Kidney (tissue), 13 donors: ENCODE measurements at regions not wholly inside any gene's neighbourhood (a gene's known extent, or its start where the extent isn't known, plus 50 kb on each side); places are given as distances from the start of the nearest gene placed in this dataset.

Experiments
- DNase-seq, 5 donors: peaks; one replicate each; pipeline ENCODE4 v3.0.0-alpha.2; 2013 to 2020
- FAIRE-seq: peaks from 2 replicates; lab custom pipeline; 2012; peaks lifted over from hg19 to GRCh38; lab: Jason Lieb, UNC
- H3K27ac ChIP-seq, 2 donors: one replicate each; pipeline ENCODE4 v1.7.0; 2013; ENCODE audit warnings: low read depth in 2 of 2, low read length in 2 of 2, inconsistent platforms in 1 of 2
- H3K27me3 ChIP-seq: one replicate; pipeline ENCODE4 v1.7.1; 2013; ENCODE audit warnings: low read length, inconsistent platforms; ENCODE audit not compliant: control insufficient read depth, insufficient read depth
- H3K36me3 ChIP-seq, 3 donors: one replicate each; pipeline versions ENCODE4 v1.7.0 to v1.7.1; 2013; ENCODE audit warnings: low read length in 3 of 3, control low read depth in 1 of 3, inconsistent platforms in 1 of 3; ENCODE audit not compliant: insufficient read depth in 3 of 3, control insufficient read depth in 2 of 3
- H3K4me1 ChIP-seq, 3 donors: one replicate each; pipeline versions ENCODE4 v1.7.0 to v1.7.1; 2013; ENCODE audit warnings: low read length in 3 of 3, inconsistent platforms in 1 of 3, low read depth in 1 of 3; ENCODE audit not compliant: control insufficient read depth in 2 of 3, insufficient read depth in 2 of 3
- H3K4me3 ChIP-seq, 3 donors: one replicate each; pipeline versions ENCODE4 v1.7.0 to v1.8.1; 2013; ENCODE audit warnings: low read length in 3 of 3, control low read depth in 1 of 3, inconsistent platforms in 1 of 3
- H3K9ac ChIP-seq, 3 donors: one replicate each; pipeline versions ENCODE4 v1.7.0 to v1.7.1; 2013; ENCODE audit warnings: low read length in 3 of 3, control low read depth in 1 of 3, inconsistent platforms in 1 of 3
- H3K9me3 ChIP-seq, 3 donors: one replicate each; pipeline versions ENCODE4 v1.7.0 to v1.7.1; 2013; ENCODE audit warnings: low read length in 3 of 3, control low read depth in 1 of 3, inconsistent platforms in 1 of 3; ENCODE audit not compliant: control insufficient read depth in 2 of 3, insufficient read depth in 1 of 3
- intact Hi-C: fragments of 100-400 bp; cut with DNase I; formaldehyde crosslinking; loops from one replicate; pipeline ENCODE4 v1.11.1; 2022
- TF ChIP-seq, protein P1 (sequence below): IDR thresholded peaks from 3 replicates; pipeline ENCODE4 v1.5.1; 2012; ENCODE audit warnings: mild to moderate bottlenecking, moderate library complexity, borderline replicate concordance; ENCODE audit not compliant: insufficient read depth; ENCODE audit errors: extremely low read depth
- donor health status: control.
- donor health status: control.
- donor health status: control.
- donor health status: control.
- donor health status: control.
- donor health status: DM: yes; HTN: yes; CAD: no.
- donor health status: Normal renal cell carcinoma (clear cell type).

DNA sequence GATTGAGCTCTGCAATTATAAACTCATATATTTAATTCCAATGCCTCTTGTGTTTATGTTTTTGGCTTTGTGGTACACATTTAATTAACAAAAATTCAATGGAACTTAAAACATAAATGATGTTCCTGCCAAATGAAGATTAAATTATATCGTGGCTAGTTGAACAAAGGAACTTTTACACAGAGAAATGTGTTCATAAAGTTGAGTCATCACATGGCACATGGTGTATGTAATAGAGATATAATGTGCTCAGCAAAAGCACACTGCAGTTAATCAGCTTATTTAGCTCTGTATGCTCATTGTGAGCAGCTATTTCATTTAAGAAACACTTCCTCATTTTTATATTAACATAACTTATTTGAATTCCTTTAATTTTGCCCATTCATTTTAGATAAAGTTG is 1295.6 kb upstream of the CITED2 start:
- H3K4me3 ChIP-seq: no peak overlapping the region
- TF ChIP-seq, protein P1, sequence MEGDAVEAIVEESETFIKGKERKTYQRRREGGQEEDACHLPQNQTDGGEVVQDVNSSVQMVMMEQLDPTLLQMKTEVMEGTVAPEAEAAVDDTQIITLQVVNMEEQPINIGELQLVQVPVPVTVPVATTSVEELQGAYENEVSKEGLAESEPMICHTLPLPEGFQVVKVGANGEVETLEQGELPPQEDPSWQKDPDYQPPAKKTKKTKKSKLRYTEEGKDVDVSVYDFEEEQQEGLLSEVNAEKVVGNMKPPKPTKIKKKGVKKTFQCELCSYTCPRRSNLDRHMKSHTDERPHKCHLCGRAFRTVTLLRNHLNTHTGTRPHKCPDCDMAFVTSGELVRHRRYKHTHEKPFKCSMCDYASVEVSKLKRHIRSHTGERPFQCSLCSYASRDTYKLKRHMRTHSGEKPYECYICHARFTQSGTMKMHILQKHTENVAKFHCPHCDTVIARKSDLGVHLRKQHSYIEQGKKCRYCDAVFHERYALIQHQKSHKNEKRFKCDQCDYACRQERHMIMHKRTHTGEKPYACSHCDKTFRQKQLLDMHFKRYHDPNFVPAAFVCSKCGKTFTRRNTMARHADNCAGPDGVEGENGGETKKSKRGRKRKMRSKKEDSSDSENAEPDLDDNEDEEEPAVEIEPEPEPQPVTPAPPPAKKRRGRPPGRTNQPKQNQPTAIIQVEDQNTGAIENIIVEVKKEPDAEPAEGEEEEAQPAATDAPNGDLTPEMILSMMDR: no peak
- DNase-seq (no peak), FAIRE-seq (no peak)
- H3K27ac ChIP-seq: no peak overlapping the region
- no peaks in the 10 kb centered on the region for H3K36me3 ChIP-seq
- no peaks in the 10 kb centered on the region for H3K9me3 ChIP-seq
- H3K9ac ChIP-seq: no peak overlapping the region
- no peaks in the 10 kb centered on the region for H3K4me1 ChIP-seq
- H3K27me3 ChIP-seq: no peaks in the 10 kb centered on the region
- intact Hi-C loops: no loop called here

DNA sequence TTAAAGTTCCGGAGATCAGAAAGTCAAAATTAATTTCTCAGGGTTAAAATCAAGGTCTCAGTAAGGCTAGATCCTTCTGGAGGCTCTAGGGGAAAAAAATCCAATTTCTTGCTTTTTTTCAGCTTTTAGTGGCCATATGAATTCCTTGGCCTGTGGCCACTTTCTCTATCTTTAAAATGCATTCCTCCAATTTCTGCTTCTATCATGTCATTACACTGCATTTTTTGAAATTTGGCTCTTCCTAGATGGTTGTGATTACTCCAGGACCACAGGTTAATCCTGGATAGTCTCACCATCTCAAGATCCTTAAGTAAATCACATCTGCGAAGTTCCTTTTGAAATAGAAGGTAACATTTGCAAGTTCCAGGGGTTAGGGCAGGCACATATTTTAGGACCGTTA is 1294.9 kb upstream of the CITED2 start:
- Histone ChIP-seq H3K9ac (no peak overlapping the region), H3K27me3 (no peaks in the 10 kb centered on the region), H3K9me3 (no peaks in the 10 kb centered on the region), H3K36me3 (no peaks in the 10 kb centered on the region), H3K4me1 (no peaks in the 10 kb centered on the region), H3K27ac (no peak overlapping the region), H3K4me3 (no peak overlapping the region)
- DNase-seq (no peak), FAIRE-seq (no peak)
- intact Hi-C loops: no loop called here
- TF ChIP-seq, protein P1: no peak

DNA sequence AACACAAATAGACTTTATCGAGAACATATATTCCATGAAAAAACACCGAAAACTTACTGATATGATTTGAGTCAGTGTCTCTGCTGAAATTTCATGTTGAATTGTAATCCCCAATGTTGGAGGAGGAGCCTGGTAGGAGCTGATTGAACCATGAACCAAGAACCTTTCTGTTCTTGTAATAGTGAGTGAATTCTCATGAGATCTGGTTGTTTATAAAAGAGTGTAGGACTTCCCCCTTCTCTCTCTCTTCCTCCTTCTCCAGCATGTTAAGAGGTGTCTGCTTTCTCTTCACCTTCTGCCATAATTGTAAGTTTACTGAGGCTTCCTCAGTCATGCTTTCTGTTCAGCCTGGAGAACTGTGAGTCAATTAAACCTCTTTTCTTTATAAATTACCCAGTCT is 1289.3 kb upstream of the CITED2 start:
- H3K27me3 ChIP-seq: no peaks in the 10 kb centered on the region
- no peaks in the 10 kb centered on the region for H3K9me3 ChIP-seq
- DNase-seq (no peak), FAIRE-seq (no peak)
- H3K9ac ChIP-seq: no peak overlapping the region
- no peaks in the 10 kb centered on the region for H3K36me3 ChIP-seq
- no peak overlapping the region for H3K4me3 ChIP-seq
- no peak overlapping the region for H3K27ac ChIP-seq
- TF ChIP-seq, protein P1: no peak
- no peaks in the 10 kb centered on the region for H3K4me1 ChIP-seq
- intact Hi-C loops: no loop called here

DNA sequence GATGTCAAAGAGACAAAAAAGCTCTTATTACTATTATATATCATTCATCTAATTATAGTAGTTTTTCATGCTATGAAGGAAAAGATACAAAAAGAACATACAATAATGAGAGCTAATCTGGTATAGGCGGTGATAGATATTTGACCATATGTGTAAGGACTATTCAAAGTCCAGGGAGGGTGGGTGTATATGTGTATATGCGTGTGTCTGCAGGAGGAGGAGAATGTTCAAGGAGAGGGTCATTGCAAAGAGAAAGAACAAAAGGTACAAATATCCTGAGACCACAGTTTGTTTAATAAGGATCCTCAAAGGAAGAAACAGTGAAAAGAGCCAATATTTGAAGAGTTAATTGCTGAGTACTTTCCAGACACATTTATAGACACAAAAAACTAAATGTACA is 1288.6 kb upstream of the CITED2 start:
- no peak overlapping the region for H3K27ac ChIP-seq
- TF ChIP-seq, protein P1: no peak
- H3K4me3 ChIP-seq: no peak overlapping the region
- no peaks in the 10 kb centered on the region for H3K9me3 ChIP-seq
- H3K27me3 ChIP-seq: no peaks in the 10 kb centered on the region
- no peaks in the 10 kb centered on the region for H3K4me1 ChIP-seq
- FAIRE-seq: no peak
- DNase-seq: no peak
- no peak overlapping the region for H3K9ac ChIP-seq
- H3K36me3 ChIP-seq: no peaks in the 10 kb centered on the region
- intact Hi-C loops: no loop called here
